IPS-11a (cell line): ENCODE measurements at regions not wholly inside any gene's neighbourhood (a gene's known extent, or its start where the extent isn't known, plus 50 kb on each side); places are given as distances from the start of the nearest gene placed in this dataset.

ENCODE experiments used
- H3K4me3 ChIP-seq: one replicate; pipeline ENCODE4 v1.5.1; 2013; ENCODE audit warnings: low read depth, low read length, control low read depth

DNA sequence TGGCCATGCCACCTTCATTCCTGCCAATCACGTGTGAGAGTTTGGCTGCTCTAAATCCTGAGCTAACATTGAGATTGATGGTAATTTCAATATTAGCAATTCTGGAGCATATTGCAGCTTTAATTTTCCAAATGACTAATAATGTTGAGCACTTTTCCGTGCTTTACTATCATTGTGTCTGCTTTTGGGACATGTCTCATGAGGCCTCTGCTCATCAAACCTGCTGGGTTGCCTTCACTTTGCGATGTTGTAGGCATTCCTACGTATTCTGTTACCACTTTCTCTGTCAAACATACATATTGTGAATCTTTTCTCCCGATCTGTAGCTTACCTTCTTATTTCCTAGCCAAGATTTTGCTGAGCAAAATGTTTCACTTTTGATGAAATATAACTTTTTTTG lies 466.6 kb downstream of the GALR1 start:
- no peak overlapping the region for H3K4me3 ChIP-seq

DNA sequence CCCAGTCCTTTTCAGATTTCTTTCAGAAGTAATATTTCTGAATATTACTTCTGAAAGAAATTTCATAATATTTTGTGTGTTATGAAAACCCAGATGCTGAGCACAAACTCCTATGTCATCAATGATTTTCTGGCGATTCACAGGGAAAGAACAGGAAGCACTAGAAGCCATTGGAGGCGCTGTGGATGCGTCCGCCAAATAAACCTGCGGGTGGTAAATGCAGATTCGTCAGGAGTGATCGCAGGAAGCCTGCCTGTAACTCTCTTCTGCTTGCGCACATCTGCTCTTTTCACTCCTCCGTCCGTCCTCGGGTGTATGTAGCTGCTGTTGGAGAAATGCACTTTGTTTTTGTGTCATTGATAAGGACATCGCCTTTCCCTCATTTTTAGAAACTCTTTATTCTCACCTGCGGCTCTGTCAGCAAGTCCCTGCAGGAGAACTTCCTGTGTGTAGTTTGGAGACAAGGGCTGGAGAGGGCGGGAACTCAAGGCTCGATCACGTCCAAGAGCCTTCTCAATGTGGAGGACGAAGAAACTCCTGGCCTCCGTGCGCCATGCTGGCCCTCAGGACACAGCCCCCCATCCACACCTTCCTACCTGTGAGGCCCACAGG lies 483.8 kb downstream of the GALR1 start:
- no peak overlapping the region for H3K4me3 ChIP-seq

DNA sequence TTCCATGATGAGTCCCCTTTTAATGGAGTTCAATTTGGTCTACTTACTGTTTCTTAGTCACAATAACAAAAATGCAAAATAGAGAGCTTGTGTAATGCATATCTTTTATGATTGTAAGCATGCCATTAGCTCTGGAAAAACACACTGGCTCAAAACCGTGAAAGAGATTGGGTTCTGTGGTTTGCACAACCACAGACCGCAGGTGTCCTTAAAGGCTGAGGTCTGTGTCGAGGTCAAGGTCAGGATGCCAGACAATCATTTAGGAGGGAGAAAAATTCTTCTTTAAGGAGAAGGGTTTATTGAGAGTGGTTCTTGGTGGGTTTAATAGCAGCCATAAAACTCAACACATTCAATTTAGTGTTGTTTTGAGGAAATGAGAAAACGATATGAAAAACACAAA lies 487.2 kb downstream of the GALR1 start:
- no peak overlapping the region for H3K4me3 ChIP-seq

DNA sequence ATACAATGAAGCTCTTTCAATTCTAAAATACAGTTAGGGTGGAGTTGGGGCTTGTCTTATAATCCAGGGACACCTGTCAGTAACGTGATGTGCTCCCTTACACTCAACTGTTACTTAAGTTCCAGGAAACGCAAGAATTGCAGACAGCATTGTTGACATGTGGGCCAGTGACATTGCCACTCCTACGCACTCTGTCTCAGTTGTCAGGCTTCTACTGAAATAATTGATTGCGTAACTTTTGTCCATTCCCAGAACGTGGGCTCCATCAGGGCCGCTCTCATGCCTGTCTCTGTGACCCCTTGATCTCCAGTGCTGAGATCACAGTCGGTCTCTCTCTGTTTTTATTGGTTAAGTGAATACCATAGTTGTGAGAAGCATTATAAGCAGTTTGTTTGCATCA lies 487.8 kb downstream of the GALR1 start:
- no peak overlapping the region for H3K4me3 ChIP-seq

DNA sequence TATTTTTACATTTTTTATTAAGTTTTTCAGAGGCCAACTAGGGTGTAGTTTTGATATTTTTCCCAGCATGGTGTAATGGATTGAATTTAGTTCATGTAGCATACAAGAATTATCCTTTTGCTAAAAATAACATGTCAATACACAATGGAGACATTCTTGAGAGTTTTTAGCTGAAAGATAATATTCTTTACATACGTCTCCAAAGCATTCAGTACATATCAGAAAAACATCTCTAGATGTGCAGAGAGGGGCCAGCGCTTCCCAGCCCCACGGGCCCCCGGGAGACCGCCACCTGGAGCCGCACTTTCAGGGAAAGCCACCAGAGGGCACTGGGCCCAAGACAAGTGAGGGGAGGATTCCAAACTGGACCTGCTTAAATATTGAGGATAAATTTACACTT lies 499.4 kb downstream of the GALR1 start:
- H3K4me3 ChIP-seq: no peak overlapping the region

DNA sequence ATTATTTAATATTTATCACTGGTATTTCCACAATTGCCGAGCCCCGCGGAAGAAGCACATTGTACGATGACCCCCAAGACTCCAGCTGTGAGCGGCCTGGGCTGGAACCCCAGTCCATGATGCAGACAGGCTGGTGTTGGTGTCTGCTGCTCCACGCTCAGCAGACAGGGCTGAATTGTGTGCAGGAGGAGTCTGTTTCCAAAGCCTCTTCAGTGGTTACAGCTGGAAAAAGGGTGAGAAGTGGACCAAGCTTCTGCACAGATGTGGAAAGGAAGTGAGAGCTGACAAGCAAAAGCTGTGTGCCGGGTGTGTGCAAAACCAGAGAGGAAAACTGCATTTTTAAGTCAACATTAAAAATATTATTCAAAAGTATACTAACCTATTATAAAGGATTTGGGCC lies 500.4 kb downstream of the GALR1 start:
- H3K4me3 ChIP-seq: no peak overlapping the region

DNA sequence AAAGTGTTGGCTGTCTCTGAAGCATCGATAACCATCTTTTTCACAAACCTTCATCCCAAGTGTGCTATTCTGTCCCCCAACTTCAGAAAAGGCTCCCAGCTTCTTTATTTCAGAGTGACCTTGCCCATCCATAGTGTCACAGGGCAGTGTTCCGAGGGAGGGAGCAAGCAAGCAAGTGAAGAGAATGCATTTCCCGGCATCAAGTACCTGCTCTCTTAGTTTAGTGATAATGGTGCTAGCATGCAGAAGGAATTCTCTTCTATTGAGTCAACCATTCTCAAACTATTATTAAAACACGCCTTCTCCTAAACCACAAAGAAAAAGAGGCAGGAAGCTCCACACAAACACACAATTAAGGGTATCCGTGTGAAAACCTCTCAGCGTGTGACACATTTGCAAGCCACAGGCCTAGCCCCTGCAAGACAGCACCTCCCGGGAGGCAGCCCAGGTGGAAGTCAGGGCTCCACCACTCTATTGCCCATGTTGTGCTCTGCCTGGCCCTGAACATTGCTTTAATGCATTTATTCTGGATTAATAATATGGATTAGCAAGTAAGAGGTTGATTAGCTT lies 504.9 kb downstream of the GALR1 start:
- H3K4me3 ChIP-seq: no peak overlapping the region

DNA sequence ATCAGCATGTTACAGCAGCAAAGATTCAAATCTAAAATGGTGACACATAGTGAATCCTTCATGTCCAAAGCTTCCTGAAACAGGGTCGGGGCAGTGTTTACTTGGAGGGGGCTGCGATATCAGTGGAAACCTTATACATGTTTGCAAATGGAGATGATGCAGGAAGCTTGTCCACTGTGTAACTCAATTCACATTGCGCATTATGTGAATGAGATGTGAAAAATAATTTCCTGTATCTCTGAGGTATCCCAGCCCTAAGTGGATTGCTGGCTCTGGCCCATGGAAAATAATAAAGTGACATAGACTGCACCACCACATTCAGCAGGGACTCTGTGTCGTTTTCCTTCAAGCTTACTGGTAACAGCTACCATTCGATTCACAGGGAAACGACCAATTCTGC lies 505.5 kb downstream of the GALR1 start:
- no peak overlapping the region for H3K4me3 ChIP-seq

DNA sequence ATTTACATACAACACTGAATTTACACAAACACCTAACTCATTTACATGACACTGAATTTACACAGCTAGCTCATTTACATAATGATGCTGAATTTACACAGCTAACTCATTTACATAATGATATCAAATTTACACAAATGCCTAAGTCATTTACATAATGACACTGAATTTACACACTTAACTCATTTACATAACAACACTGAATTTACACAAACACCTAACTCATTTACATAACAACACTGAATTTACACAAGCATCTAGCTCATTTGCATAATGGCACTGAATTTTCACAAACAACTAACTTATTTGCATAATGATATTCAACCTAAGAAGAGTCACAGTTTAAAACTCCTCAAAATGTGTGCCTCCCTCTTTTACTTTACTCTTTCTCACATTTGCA lies 511.7 kb downstream of the GALR1 start:
- no peak overlapping the region for H3K4me3 ChIP-seq

DNA sequence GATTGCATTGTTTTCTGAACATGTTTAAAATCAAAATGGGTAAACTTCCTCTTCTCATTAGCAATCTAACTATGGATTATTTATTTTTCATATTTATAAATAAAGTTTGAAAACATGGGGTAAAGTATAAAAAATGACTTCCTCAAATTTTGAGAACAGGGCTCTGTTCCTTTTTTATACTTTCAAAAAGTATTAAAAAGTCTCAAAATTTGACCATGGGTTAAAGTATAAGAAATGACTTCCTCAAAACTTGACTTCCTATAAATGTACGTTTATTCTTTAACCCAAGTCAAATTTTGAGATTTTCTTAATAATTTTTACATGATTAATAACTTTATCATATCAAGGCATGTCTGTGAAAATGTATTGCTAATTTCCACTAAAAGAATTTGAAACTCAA lies 512.4 kb downstream of the GALR1 start:
- H3K4me3 ChIP-seq: no peak overlapping the region

DNA sequence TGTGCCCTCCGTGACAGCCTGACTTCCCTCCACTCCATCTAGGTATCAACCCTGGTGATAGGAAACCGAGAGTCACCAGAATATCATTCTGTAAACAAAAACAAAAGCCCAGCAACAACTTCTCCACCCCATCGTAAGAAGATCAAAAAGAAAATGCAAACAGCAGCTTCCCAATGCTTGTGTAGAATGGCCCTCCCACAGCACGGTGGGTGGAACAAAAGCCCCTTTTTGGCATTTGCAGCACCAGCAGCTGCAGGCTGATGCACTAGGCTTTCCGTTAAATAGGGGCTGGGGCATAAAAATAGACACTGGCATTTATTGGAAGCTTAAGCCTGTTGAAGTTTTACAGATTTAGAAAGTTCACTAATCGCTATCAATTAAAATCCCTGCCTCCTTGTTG lies 513.0 kb downstream of the GALR1 start:
- no peak overlapping the region for H3K4me3 ChIP-seq

DNA sequence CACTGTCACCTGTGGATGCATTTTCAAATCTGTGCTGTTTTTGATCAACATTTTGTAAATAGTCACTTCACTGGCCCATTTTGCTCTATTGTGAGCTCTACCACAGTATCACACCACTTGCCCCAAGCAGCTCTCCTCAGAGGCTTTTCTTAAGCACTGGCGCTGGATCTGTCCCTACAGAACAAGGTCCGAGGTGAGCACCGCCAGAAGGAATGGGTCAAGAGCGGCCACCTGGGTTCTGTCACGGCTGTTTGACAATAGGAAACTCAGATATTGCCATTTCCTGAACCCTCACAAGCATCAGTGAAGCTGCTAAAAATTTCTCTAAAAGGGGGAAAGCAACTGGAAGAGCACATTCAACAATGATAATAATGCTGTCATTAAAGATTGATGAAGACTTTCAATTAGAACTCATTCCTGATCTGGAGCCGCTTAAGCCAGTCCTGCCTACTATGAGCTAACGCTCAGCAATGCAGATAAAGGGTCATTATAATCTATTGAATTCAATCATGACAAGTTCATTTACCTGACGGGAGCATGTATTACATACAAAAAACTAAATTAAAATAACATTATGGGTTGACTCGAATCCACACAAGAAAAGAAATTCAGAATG lies 514.0 kb downstream of the GALR1 start:
- H3K4me3 ChIP-seq: no peak overlapping the region

DNA sequence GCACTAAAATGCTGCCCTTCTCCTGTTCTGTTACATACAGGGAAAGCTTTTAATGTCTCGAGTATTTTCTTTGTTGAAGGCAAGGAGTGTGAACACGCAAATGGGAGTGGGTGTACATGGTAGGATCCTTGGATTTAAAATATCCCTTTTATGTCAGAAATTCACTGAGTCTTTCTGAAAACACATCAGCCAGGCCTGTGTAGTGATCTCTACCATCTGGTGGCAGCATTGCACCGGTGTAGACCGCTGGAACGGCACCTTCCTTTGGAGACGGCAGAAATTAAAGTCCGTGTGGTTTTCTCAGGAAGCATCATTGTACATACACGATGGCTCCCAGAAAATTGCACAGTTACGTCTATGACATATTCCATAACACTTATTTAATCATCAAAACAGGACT lies 515.8 kb downstream of the GALR1 start:
- no peak overlapping the region for H3K4me3 ChIP-seq

DNA sequence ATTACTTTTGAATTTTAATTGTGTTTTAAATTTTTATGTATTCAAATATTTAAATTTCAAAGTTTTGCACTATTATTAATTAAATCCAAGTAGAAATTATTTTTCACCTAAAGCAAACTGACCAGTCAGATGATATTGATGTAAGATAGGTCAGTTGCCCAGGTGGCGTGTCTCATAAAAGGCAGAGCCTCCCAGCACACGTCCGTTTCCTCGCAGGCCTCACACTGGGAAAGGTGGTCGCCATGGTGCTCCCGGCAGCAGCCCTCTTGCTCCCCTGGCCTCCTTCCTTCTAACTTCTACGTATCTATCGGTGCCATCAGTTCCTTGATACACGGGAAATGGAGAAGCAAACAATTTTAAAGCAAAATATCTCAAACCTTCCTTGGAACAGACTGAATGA lies 516.8 kb downstream of the GALR1 start:
- H3K4me3 ChIP-seq: no peak overlapping the region

DNA sequence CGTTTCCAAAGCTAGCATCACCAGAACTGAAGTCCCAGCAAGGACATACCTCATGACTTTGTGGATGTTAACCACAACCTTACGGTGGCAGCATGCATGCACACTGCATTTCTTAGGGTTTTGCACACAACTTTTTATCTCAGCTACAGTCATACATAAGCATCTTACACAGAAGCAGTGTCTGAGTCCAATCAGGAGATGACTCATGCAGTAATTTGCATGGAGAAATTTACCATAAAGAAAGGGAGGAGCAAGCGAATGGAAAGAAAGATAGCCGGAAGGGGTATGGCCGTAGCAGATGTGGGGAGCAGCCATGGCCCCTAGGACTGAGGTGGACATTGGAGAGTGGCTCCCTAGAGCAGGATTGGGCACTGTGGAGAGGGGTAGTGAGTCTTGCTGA lies 522.5 kb downstream of the GALR1 start:
- no peak overlapping the region for H3K4me3 ChIP-seq

DNA sequence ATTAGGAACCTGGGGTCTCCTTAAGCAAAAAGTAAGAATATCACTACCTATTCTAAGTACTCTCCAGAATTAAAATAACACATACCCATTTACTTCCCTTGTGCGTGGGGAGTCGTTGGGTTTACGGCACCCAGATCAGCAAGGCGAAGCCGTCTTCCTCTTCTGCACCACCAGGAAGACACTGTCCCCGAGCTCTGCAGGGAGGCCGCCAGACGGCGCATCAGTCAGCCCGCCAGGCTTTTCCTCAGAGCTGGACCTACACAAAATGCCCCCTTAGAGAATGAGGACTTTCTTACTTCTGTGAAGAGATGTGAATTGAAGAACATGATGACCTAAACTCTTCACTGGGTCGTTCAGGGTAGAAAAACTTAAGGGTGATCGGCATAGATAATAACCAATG lies 526.5 kb downstream of the GALR1 start:
- no peak overlapping the region for H3K4me3 ChIP-seq

DNA sequence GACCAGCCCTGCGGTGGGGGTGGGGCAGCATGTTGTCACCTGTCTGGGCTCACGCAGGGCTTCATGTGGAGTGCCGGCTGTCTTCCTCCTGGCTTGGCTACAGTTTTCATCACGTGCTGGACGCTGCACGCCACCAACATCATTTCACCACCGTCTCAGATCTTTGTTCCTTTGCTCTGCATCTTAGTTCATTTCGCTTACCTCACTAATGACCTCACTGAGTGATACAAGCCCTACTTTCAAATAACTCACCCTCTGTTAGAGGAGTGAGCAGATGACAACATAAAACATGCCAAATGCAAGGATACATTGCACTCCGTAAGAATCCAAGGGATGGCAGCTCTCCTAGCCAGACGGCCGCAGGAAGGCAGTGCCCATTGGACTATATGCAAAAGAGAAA lies 527.5 kb downstream of the GALR1 start:
- no peak overlapping the region for H3K4me3 ChIP-seq

DNA sequence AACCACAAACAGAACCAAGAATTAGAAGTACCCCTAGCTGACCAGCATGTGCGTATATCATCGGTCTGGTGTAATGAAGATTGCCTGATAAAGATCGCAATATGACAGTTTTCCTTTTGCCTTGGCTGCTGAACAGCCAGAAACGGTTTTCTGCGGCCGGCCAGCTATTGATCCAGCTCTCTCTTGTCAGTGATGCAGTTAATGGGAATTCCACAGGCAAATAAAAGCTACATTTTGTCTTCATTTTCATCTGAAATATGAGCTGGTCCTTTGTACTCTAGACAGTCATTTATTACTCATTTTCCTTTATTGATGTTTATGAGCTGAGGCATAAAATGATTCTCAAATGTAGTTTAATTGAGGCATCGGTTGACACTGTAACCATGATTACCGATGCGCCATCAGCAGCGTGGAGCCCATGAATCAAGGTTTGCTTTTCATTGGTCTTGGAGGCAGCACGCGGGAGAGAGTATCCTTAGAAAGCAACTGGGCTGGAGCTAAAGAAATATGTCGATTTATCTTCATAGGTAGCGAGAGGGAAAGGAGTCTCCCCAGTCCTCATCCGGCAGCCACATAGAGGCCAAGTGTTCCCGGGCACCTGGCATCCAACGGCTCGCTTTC lies 535.2 kb downstream of the GALR1 start:
- H3K4me3 ChIP-seq: no peak overlapping the region

DNA sequence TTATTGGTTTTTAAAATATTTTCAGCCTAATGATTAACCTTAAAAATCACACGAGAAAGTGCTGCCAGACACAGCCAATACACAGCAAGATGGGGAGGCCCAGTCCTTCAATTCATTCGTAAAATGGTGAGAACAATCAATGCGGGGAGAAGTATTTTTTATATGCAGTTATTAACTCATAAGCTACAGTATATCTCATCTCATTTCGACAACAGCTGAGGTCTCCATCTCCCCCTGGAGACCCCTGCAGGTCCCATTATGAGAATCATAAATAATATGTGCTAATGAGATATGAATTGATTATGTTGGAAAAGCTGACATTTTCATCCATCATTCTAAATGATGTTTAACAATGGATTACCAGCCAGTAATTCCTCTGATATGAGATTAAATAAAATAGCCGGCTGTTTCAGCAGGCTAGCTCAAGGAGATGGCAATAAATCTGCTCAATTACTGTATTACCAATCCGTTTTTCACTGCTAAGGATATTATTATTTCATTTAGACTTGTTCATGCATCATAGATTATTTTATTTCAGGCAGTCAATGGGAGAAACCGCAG lies 535.8 kb downstream of the GALR1 start:
- H3K4me3 ChIP-seq: no peak overlapping the region

DNA sequence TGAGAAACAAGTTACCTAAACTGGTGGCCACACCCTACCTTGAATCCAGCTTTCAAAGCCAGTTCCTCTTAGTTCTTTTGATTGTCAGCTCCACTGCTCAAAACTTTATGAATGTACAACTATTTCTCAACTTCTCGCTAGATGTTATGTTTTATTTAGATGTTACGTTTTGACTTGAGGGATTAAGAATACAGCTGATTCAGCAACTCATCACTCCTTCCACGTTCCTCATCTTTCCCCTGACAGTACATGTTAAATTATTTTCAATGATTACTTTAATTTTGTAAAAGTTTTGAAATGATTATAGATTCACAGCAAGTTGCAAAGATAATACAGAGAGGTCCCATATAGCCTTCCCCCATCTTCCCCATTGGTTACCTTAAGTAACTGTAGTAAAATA lies 553.4 kb downstream of the GALR1 start:
- no peak overlapping the region for H3K4me3 ChIP-seq

DNA sequence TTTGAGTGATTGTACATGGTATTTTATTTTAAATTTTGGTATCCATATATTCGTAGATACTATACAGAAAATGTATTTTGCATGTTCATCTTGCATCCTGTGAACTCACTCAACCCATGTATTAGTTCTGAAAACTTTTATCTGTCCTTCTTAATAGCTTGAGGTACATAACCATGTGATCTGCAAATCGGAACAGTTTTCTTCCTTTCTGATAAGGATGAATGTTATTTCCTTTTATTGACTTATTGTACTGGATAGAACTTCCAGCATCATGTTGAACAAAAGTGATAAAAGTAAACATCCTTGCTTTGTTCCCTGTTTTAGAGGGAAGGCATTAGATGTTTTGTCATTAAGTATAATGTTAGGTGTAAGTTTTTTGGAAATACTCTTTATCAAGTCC lies 554.7 kb downstream of the GALR1 start:
- H3K4me3 ChIP-seq: no peak overlapping the region

DNA sequence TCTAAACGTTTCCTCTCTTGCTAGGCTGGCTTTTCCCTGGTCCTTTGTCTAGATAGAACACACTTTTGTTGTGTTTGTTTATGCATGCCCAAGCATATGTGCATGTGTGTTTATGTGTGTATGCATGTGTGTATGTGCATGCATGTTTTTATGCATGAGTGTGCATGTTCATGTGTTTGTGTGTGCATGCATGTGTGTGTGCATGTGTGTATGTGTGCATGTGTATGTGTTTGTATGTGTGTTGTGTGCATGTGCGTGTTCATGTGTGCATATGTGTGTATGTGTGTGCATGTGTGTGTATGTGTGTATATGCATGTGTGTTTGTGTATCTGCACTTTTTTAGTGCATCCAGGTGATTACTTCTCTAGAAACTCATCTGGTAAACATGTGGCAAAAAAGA lies 558.0 kb downstream of the GALR1 start:
- H3K4me3 ChIP-seq: no peak overlapping the region
